ENCODE measurements at regions not wholly inside any gene's neighbourhood (a gene's known extent, or its start where the extent isn't known, plus 50 kb on each side); places are given as distances from the start of the nearest gene placed in this dataset.

GRCh38 chr3:177973241-177973840 lies 562.9 kb upstream of the KCNMB2 start:
- no peak for TF ChIP-seq POLR2AphosphoS5 (IDR thresholded peaks at IDR 0.05; ENCODE audit: low read depth, low read length)
- no peak for TF ChIP-seq TAF1 (IDR thresholded peaks at IDR 0.05; ENCODE audit: low read depth, low read length)
- TF ChIP-seq POLR2A (IDR thresholded peaks at IDR 0.05; ENCODE audit: low read depth, low read length), result no peak
- TF ChIP-seq POU2F2 (IDR thresholded peaks at IDR 0.05; ENCODE audit: low read depth, low read length), result no peak
- no peak for TF ChIP-seq SPI1 (IDR thresholded peaks at IDR 0.05; ENCODE audit: low read depth, low read length)

Measured in GM12891 (cell line).